Keratinocyte (primary cell): ENCODE measurements at regions not wholly inside any gene's neighbourhood (a gene's known extent, or its start where the extent isn't known, plus 50 kb on each side); places are given as distances from the start of the nearest gene placed in this dataset.

ENCODE experiments used
- DNase-seq: peaks from one replicate; pipeline ENCODE4 v3.0.0-alpha.2; 2011; ENCODE audit warnings: low read depth, missing footprints, low spot score
- FAIRE-seq: peaks from 2 replicates; lab custom pipeline; 2011; peaks lifted over from hg19 to GRCh38; lab: Jason Lieb, UNC
- H2AFZ ChIP-seq: 2 replicates; pipeline ENCODE4 v1.6.0; 2012; ENCODE audit warnings: low read length, control low read depth, inconsistent platforms; ENCODE audit not compliant: control insufficient read depth
- H3K27ac ChIP-seq: 2 replicates; pipeline ENCODE4 v1.5.1; 2011; ENCODE audit warnings: low read length; ENCODE audit not compliant: control insufficient read depth, insufficient read depth
- H3K27me3 ChIP-seq: 3 replicates; pipeline ENCODE4 v1.6.0; 2011; ENCODE audit warnings: low read length; ENCODE audit not compliant: control insufficient read depth, insufficient read depth; ENCODE audit errors: extremely low read depth
- H3K36me3 ChIP-seq, 2 experiments: 2 replicates in 1 of 2; 3 replicates in 1 of 2; pipeline ENCODE4 v1.5.1; 2011; ENCODE audit warnings: low read length in 2 of 2, mild to moderate bottlenecking in 1 of 2; ENCODE audit not compliant: control insufficient read depth in 2 of 2, insufficient read depth in 2 of 2; ENCODE audit errors: extremely low read depth in 1 of 2
- H3K4me1 ChIP-seq: 3 replicates; pipeline ENCODE4 v1.5.1; 2011; ENCODE audit warnings: low read length; ENCODE audit not compliant: control insufficient read depth, insufficient read depth; ENCODE audit errors: extremely low read depth
- H3K4me2 ChIP-seq: 3 replicates; pipeline ENCODE4 v1.6.0; 2011; ENCODE audit warnings: low read depth, low read length; ENCODE audit not compliant: control insufficient read depth, insufficient read depth; ENCODE audit errors: extremely low read depth
- H3K4me3 ChIP-seq, 3 experiments: fragments of 200-600 bp in 1 of 3; sonication (generic) in 1 of 3; 2 replicates in 2 of 3; 3 replicates in 1 of 3; pipeline ENCODE4 v1.5.1; 2011 to 2016; ENCODE audit warnings: low read length in 3 of 3, mild to moderate bottlenecking in 3 of 3, control low read depth in 2 of 3, inconsistent platforms in 1 of 3, low read depth in 1 of 3, mixed read lengths in 1 of 3, mixed run types in 1 of 3, moderate library complexity in 1 of 3; ENCODE audit not compliant: control insufficient read depth in 2 of 3, insufficient read depth in 2 of 3; ENCODE audit errors: extremely low read depth in 1 of 3
- H3K79me2 ChIP-seq: 2 replicates; pipeline ENCODE4 v1.6.0; 2012; ENCODE audit warnings: low read length; ENCODE audit not compliant: control insufficient read depth, insufficient read depth
- H3K9ac ChIP-seq: 3 replicates; pipeline ENCODE4 v1.6.0; 2011; ENCODE audit warnings: low read length; ENCODE audit not compliant: control insufficient read depth, insufficient read depth; ENCODE audit errors: extremely low read depth
- H3K9me1 ChIP-seq: 3 replicates; pipeline ENCODE4 v1.6.0; 2011; ENCODE audit warnings: low read length; ENCODE audit not compliant: control insufficient read depth, insufficient read depth; ENCODE audit errors: extremely low read depth
- H3K9me3 ChIP-seq: 2 replicates; pipeline ENCODE4 v1.5.1; 2012; ENCODE audit warnings: low read depth, low read length; ENCODE audit not compliant: control insufficient read depth
- H4K20me1 ChIP-seq: 3 replicates; pipeline ENCODE4 v1.6.0; 2011; ENCODE audit warnings: low read length; ENCODE audit not compliant: control insufficient read depth, insufficient read depth; ENCODE audit errors: extremely low read depth
- CTCF ChIP-seq, 3 experiments: IDR thresholded peaks in 1 of 3; conservative IDR thresholded peaks in 1 of 3; optimal IDR thresholded peaks in 1 of 3; 2 replicates in 2 of 3; 3 replicates in 1 of 3; pipeline versions ENCODE3 to v1.5.1; 2011; ENCODE audit warnings: low read length in 3 of 3, mild to moderate bottlenecking in 3 of 3, moderate library complexity in 2 of 3, control low read depth in 1 of 3, inconsistent platforms in 1 of 3; ENCODE audit not compliant: insufficient read depth in 2 of 3; ENCODE audit errors: extremely low read depth in 1 of 3
- EZH2 ChIP-seq: IDR thresholded peaks from one replicate; pipeline ENCODE4 v1.6.1; 2012; ENCODE audit warnings: inconsistent platforms, mild to moderate bottlenecking, low read length, moderate library complexity
- dilution Hi-C: fragments of 300-500 bp; cut with MboI; formaldehyde crosslinking; loops from one replicate; pipeline ENCODE4 v1.7.0; 2020; ENCODE audit warnings: low sequenced_read_pairs; ENCODE audit not compliant: extremely low pct_ligation_motif_present

GRCh38 chr20:11011653-11012052, 337.9 kb upstream of the JAG1 start:
- Histone ChIP-seq H3K36me3 (no peaks in the 10 kb centered on the region), H3K79me2 (no peaks in the 10 kb centered on the region), H2AFZ (no peak overlapping the region), H3K4me2 (no peak overlapping the region), H3K4me3 (no peak overlapping the region), H3K27ac (no peak overlapping the region), H3K9me1 (no peaks in the 10 kb centered on the region), H3K27me3 (no peaks in the 10 kb centered on the region), H3K9ac (no peak overlapping the region), H3K4me1 (no peaks in the 10 kb centered on the region), H4K20me1 (no peaks in the 10 kb centered on the region), H3K9me3 (no peaks in the 10 kb centered on the region)
- dilution Hi-C loops = no loop called here
- DNase-seq = no peak
- TF ChIP-seq CTCF (optimal IDR thresholded peaks at IDR 0.05 in 1 of 3, IDR thresholded peaks at IDR 0.05 in 1 of 3, conservative IDR thresholded peaks at IDR 0.05 in 1 of 3; ENCODE audit: extremely low read depth in 1 of 3, insufficient read depth in 2 of 3, low read length in 3 of 3) = no peak
- TF ChIP-seq EZH2 = no peak
- FAIRE-seq = peak; percentile 36

GRCh38 chr20:11012975-11013374, 339.2 kb upstream of the JAG1 start:
- dilution Hi-C loops = no loop called here
- no peak overlapping the region for H3K4me3 ChIP-seq
- H3K4me1 ChIP-seq = no peaks in the 10 kb centered on the region
- H3K4me2 ChIP-seq = no peak overlapping the region
- no peaks in the 10 kb centered on the region for H3K36me3 ChIP-seq
- no peaks in the 10 kb centered on the region for H3K9me3 ChIP-seq
- H3K27ac ChIP-seq = no peak overlapping the region
- no peak overlapping the region for H2AFZ ChIP-seq
- H4K20me1 ChIP-seq = no peaks in the 10 kb centered on the region
- no peak overlapping the region for H3K9ac ChIP-seq
- no peaks in the 10 kb centered on the region for H3K9me1 ChIP-seq
- H3K27me3 ChIP-seq = no peaks in the 10 kb centered on the region
- no peak for FAIRE-seq
- H3K79me2 ChIP-seq = no peaks in the 10 kb centered on the region
- DNase-seq = no peak
- TF ChIP-seq EZH2 = no peak
- TF ChIP-seq CTCF (optimal IDR thresholded peaks at IDR 0.05 in 1 of 3, IDR thresholded peaks at IDR 0.05 in 1 of 3, conservative IDR thresholded peaks at IDR 0.05 in 1 of 3; ENCODE audit: extremely low read depth in 1 of 3, insufficient read depth in 2 of 3, low read length in 3 of 3) = no peak
